A673 (cell line): ENCODE measurements at regions not wholly inside any gene's neighbourhood (a gene's known extent, or its start where the extent isn't known, plus 50 kb on each side); places are given as distances from the start of the nearest gene placed in this dataset.

Experiments
- BruUV-seq: library from RNA; stranded (reverse); fragments of 400-500 nt; replicated peaks from 2 replicates; lab custom pipeline; 2021; lab: Mats Ljungman, UMichigan
- CTCF ChIA-PET: fragments of 300-600 bp; sonication (Branson Sonifier 250); formaldehyde crosslinking; loops from one replicate; lab custom pipeline; 2022; ENCODE audit warnings: antibody characterized with exemption; lab: Charles Lee
- POLR2A ChIA-PET: fragments of 300-600 bp; sonication (Branson Sonifier 250); formaldehyde crosslinking; loops from one replicate; lab custom pipeline; 2022; ENCODE audit warnings: antibody characterized with exemption; ENCODE audit not compliant: low non-redundant PET; lab: Charles Lee
- DNase-seq: peaks from one replicate; pipeline ENCODE4 v3.0.0-alpha.2; 2015; ENCODE audit warnings: low spot score
- H3K27ac ChIP-seq: fragments of 200-600 bp; sonication (generic); 2 replicates; pipeline ENCODE4 v1.5.1; 2016; ENCODE audit warnings: mixed run types, low read depth, mild to moderate bottlenecking, mixed read lengths, antibody characterized with exemption, low read length; ENCODE audit not compliant: poor library complexity, severe bottlenecking
- H3K27me3 ChIP-seq: fragments of 200-600 bp; sonication (generic); replicated peaks from 2 replicates; pipeline ENCODE4 v1.6.1; 2017; ENCODE audit warnings: mixed run types, low read depth, mild to moderate bottlenecking, mixed read lengths, antibody characterized with exemption, low read length; ENCODE audit not compliant: insufficient read depth, poor library complexity
- H3K36me3 ChIP-seq: fragments of 200-600 bp; sonication (generic); 2 replicates; pipeline ENCODE4 v1.6.1; 2016; ENCODE audit warnings: mixed run types, mild to moderate bottlenecking, mixed read lengths, antibody characterized with exemption, low read length; ENCODE audit not compliant: insufficient read depth, poor library complexity, severe bottlenecking
- H3K4me1 ChIP-seq: fragments of 200-600 bp; sonication (generic); 2 replicates; pipeline ENCODE4 v1.6.1; 2017; ENCODE audit warnings: mixed run types, mild to moderate bottlenecking, mixed read lengths, antibody characterized with exemption, low read length; ENCODE audit not compliant: insufficient read depth, poor library complexity, severe bottlenecking
- H3K4me3 ChIP-seq: fragments of 200-600 bp; sonication (generic); 2 replicates; pipeline ENCODE4 v1.5.1; 2016; ENCODE audit warnings: low read depth, mixed run types, mild to moderate bottlenecking, mixed read lengths, low read length; ENCODE audit not compliant: poor library complexity, severe bottlenecking
- H3K9me3 ChIP-seq: fragments of 200-600 bp; sonication (generic); 2 replicates; pipeline ENCODE4 v1.6.1; 2016; ENCODE audit warnings: mixed run types, low read depth, mild to moderate bottlenecking, mixed read lengths, antibody characterized with exemption, low read length; ENCODE audit not compliant: poor library complexity, severe bottlenecking
- EZH2 ChIP-seq: fragments of 200-600 bp; sonication (generic); IDR thresholded peaks from 2 replicates; pipeline ENCODE4 v1.6.1; 2017; ENCODE audit warnings: borderline replicate concordance, low read depth, mild to moderate bottlenecking, mixed read lengths, antibody characterized with exemption, low read length; ENCODE audit not compliant: poor library complexity, severe bottlenecking
- intact Hi-C: fragments of 100-400 bp; cut with micrococcal nuclease; formaldehyde crosslinking; loops from one replicate; pipeline ENCODE4 v1.10.0; 2022; ENCODE audit not compliant: unreplicated experiment
- TF ChIP-seq, protein P1 (sequence below): fragments of 300-800, 200-600 bp; sonication (generic); conservative IDR thresholded peaks from 2 replicates; pipeline ENCODE4 v1.5.1; 2017; ENCODE audit warnings: low read depth, mild to moderate bottlenecking, antibody characterized with exemption, low read length, moderate library complexity, mixed read lengths

DNA sequence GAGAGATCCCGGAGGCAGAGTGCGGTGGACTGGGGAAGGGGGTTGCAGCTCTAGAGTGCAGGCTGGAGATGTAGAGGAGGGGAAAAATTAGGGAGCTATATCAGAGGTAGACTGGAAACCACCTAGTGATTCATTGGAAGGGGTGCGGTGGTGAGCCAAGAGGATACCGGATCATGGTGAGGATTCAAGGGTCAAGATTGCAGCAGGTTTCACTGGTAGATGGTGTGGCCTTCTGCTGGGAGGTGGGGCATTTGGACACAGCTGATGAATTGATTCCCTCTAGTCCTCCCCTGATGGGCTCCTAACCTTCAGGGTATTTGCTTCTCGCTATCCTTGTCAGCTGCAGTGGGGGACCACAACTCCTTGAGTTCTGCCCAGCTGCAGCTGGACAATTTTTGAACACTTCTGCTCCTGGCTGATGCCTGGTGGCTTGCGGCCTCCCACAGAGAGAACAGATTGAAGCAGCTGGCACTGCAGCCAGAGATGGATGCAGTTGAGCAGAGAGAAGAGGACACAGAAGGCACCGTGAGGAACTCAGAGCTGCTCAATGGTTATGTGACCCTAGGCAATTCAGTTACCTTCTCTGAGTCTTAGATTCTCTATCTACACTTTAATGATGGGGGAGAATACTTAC lies 134.4 kb upstream of the ABCA1 start:
- BruUV-seq = no TSS peak
- POLR2A ChIA-PET = no interaction called here
- intact Hi-C loops = no loop called here
- H3K9me3 ChIP-seq = no peaks in the 10 kb centered on the region
- no peak for DNase-seq
- no peak overlapping the region for H3K4me3 ChIP-seq
- peaks cover 10% of the 10 kb centered on the region for H3K4me1 ChIP-seq
- H3K36me3 ChIP-seq = no peaks in the 10 kb centered on the region
- peaks cover 30% of the 10 kb centered on the region for H3K27me3 ChIP-seq
- H3K27ac ChIP-seq = no peak overlapping the region
- TF ChIP-seq EZH2 = no peak
- TF ChIP-seq, protein P1, sequence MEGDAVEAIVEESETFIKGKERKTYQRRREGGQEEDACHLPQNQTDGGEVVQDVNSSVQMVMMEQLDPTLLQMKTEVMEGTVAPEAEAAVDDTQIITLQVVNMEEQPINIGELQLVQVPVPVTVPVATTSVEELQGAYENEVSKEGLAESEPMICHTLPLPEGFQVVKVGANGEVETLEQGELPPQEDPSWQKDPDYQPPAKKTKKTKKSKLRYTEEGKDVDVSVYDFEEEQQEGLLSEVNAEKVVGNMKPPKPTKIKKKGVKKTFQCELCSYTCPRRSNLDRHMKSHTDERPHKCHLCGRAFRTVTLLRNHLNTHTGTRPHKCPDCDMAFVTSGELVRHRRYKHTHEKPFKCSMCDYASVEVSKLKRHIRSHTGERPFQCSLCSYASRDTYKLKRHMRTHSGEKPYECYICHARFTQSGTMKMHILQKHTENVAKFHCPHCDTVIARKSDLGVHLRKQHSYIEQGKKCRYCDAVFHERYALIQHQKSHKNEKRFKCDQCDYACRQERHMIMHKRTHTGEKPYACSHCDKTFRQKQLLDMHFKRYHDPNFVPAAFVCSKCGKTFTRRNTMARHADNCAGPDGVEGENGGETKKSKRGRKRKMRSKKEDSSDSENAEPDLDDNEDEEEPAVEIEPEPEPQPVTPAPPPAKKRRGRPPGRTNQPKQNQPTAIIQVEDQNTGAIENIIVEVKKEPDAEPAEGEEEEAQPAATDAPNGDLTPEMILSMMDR = no peak
- CTCF ChIA-PET = no interaction called here

DNA sequence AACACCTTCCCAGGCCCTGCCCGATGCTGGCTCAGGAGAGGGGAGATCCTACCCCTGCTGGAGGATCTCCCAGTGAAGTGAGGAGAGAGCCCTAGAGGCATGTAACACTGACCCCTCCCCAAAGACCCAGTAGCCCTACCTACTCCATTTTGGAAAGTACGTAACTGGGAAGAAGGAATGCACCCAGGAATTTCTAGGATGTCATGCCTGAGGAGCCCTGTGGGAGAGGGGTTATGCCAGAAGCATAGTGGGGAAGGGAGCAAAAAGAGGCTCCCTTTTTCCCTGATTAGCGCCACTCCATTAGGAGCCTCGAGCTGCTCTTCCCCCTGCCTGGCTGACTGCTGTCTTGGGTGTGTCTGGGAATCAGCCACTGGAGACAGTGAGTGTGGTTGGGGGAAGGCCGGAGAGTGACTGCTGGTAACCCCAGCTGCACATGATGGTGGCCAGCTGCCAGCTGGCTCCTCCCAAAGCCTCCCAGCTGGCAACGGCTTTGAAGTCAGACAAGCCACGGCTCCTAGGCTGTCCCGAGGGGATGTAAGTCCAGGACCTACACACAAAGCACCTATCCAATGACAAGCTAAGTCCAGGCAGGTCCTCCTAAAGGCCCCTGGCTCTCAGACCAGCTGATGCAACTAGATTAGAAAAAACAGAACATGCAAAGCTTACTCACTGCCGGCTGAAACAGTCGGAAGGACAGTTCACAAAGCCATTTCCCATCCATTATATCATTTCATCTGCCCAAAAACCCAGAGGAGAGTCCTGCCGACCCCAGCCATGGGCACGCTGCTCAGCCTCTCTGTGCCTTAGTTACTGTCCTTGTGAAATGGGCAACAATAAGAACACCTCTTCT lies 136.5 kb upstream of the ABCA1 start:
- Histone ChIP-seq H3K4me1 (peaks cover 10% of the 10 kb centered on the region), H3K27me3 (peaks cover 19% of the 10 kb centered on the region), H3K36me3 (no peaks in the 10 kb centered on the region), H3K4me3 (no peak overlapping the region), H3K27ac (no peak overlapping the region), H3K9me3 (no peaks in the 10 kb centered on the region)
- DNase-seq = peak; percentile 55
- no peak for TF ChIP-seq EZH2
- TF ChIP-seq, protein P1 = no peak
- BruUV-seq = no TSS peak
- ChIA-PET CTCF (interaction anchor here (0.6 kb wide), 1 partner anchor 137 kb away, joined by 3 read pairs; the partner anchor contains the start of gene ABCA1), POLR2A (no interaction called here)
- intact Hi-C loops = no loop called here

DNA sequence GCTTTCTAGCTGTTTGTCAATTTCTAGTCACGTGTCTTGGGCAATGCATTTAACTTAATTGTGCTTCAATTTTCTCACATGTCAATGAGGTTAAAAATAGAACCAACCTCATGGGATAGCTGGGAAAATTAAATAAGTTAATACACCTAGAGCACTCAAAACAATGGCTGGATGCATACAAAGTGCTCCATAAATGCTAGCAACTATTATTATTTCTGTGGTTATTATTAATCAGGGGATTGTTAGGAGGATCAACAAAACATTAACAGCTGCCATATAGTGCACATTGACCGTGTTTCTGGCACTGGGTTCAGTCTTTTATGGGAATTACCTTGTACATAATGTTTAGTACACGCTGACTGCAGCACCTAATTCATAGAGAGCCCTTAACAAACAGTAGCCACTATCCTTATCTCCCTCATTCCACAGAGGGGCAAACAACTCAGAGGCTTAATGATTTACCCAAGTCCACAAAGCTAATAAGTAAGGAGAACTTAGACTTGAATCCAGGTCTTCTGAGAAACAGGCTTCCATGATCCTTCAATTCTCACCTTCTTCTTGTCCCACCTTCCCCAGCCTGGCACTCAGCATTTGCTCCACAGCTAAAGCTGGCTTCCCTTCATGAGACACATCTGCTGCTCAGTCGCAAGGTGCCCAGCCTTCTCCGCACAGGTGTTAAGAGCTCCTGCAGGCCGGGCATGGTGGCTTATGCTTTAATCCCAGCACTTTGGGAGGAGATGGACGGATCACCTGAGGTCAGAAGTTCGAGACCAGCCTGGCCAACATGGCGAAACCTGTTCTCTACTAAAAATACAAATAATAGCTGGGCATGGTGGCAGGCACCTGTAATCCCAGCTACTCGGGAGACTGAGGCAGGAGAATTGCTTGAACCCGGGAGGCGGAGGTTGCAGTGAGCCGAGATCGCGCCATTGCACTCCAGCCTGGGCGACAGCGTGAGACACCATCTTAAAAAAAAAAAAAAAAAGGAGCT lies 137.4 kb upstream of the ABCA1 start:
- ChIA-PET POLR2A (no interaction called here), CTCF (interaction anchor here (0.6 kb wide), 1 partner anchor 138 kb away, joined by 3 read pairs; the partner anchor contains the start of gene ABCA1)
- no peak for DNase-seq
- BruUV-seq = no TSS peak
- Histone ChIP-seq H3K36me3 (no peaks in the 10 kb centered on the region), H3K4me1 (peaks cover 10% of the 10 kb centered on the region), H3K4me3 (no peak overlapping the region), H3K9me3 (no peaks in the 10 kb centered on the region), H3K27ac (no peak overlapping the region), H3K27me3 (peaks cover 18% of the 10 kb centered on the region)
- intact Hi-C loops = no loop called here
- TF ChIP-seq, protein P1 = no peak
- TF ChIP-seq EZH2 = no peak
